ENCODE measurements at regions not wholly inside any gene's neighbourhood (a gene's known extent, or its start where the extent isn't known, plus 50 kb on each side); places are given as distances from the start of the nearest gene placed in this dataset.

DNA sequence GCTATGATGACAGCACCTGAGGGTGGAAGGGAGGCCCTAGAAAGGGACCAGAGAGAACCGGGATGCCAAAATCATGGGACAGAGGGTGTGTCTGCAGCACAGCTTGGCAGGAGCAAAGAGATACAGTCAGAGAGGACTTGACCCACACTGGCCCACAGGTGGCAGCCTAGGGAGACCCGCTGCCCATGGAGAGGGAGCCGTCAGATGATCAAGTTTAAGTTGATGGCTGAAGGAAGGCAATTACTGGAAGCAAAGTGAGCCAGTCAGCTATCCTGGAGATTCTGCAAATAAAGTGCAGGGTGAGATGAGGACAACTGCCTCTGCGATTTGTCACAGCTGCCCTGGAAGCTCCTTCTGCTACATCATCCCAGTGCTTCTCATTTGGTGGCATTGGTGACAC, 74.0 kb downstream of the CMPK2 start:
- H2AFZ ChIP-seq (ENCODE audit: low read depth): no peak overlapping the region
- no peaks in the 10 kb centered on the region for H3K36me3 ChIP-seq (replicated peaks in 1 of 2; ENCODE audit: control insufficient read depth in 1 of 2, insufficient read depth in 2 of 2, low read length in 1 of 2)
- peaks cover 0 to 7% of the 10 kb centered on the region in 2 experiments; a peak in 1 of 4 replicates for H3K4me1 ChIP-seq (ENCODE audit: control insufficient read depth in 1 of 2, insufficient read depth in 2 of 2, low read depth in 1 of 2, low read length in 1 of 2)
- H3F3A ChIP-seq (replicated peaks; ENCODE audit: insufficient read depth): no peaks in the 10 kb centered on the region
- ChIA-PET POLR2A (no interaction called here), CTCF (interaction anchor here (1.1 to 2.5 kb wide), 4 partner anchors 9 to 36 kb away, joined by 3 to 10 read pairs (median 4); no protein-coding TSS in a partner anchor)
- no peak overlapping the region for H3K27ac ChIP-seq (ENCODE audit: low read depth in 2 of 2, low read length in 1 of 2)
- H3K27me3 ChIP-seq (ENCODE audit: insufficient read depth): no peaks in the 10 kb centered on the region
- H3K79me2 ChIP-seq (ENCODE audit: insufficient read depth): no peaks in the 10 kb centered on the region
- no peaks in the 10 kb centered on the region for H3K9me2 ChIP-seq
- TF ChIP-seq, protein P1, sequence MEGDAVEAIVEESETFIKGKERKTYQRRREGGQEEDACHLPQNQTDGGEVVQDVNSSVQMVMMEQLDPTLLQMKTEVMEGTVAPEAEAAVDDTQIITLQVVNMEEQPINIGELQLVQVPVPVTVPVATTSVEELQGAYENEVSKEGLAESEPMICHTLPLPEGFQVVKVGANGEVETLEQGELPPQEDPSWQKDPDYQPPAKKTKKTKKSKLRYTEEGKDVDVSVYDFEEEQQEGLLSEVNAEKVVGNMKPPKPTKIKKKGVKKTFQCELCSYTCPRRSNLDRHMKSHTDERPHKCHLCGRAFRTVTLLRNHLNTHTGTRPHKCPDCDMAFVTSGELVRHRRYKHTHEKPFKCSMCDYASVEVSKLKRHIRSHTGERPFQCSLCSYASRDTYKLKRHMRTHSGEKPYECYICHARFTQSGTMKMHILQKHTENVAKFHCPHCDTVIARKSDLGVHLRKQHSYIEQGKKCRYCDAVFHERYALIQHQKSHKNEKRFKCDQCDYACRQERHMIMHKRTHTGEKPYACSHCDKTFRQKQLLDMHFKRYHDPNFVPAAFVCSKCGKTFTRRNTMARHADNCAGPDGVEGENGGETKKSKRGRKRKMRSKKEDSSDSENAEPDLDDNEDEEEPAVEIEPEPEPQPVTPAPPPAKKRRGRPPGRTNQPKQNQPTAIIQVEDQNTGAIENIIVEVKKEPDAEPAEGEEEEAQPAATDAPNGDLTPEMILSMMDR (IDR thresholded peaks at IDR 0.05): peak; percentile 21; the same call in 1 of the 2 replicates
- TF ChIP-seq TCF12 (IDR thresholded peaks at IDR 0.05): no peak
- H3K9me3 ChIP-seq: no peaks in the 10 kb centered on the region
- 59% methylated on average over 4 of the region's 4 CpGs for WGBS (ENCODE audit: low lambda C conversion rate)
- no peaks in the 10 kb centered on the region for H4K20me1 ChIP-seq (ENCODE audit: insufficient read depth)
- DNase-seq: no peak
- H3K4me3 ChIP-seq (ENCODE audit: low read depth in 2 of 2, low read length in 1 of 2): no peak overlapping the region
- no peak overlapping the region for H3K9ac ChIP-seq
- no peak overlapping the region; the same call in 1 of the 2 replicates for H3K4me2 ChIP-seq

DNA sequence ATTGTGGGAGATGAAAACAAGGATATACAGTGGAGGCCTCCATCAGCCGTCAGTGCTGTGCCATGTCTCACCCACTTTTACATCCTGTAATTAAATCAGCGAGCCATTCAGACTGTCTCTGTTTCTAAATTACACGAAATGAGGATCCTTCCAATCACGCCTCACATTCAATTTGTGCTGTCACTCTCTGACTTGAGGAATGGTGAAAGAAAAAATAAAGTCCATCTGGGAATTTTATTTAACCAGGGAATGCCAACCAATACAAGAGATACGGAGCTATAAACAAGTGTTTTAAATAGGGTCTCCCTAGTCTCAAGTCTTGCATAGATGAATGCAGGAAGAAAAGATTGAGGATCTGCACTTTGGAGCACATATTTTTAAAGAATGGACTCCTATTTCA, 72.8 kb downstream of the CMPK2 start:
- no peaks in the 10 kb centered on the region for H3K36me3 ChIP-seq (replicated peaks in 1 of 2; ENCODE audit: control insufficient read depth in 1 of 2, insufficient read depth in 2 of 2, low read length in 1 of 2)
- H3K27me3 ChIP-seq (ENCODE audit: insufficient read depth): no peaks in the 10 kb centered on the region
- H4K20me1 ChIP-seq (ENCODE audit: insufficient read depth): no peaks in the 10 kb centered on the region
- H3K4me1 ChIP-seq (ENCODE audit: control insufficient read depth in 1 of 2, insufficient read depth in 2 of 2, low read depth in 1 of 2, low read length in 1 of 2): peaks cover 0 to 7% of the 10 kb centered on the region in 2 experiments; a peak in 1 of 4 replicates
- no peak for DNase-seq
- no peaks in the 10 kb centered on the region for H3K79me2 ChIP-seq (ENCODE audit: insufficient read depth)
- no peaks in the 10 kb centered on the region for H3F3A ChIP-seq (replicated peaks; ENCODE audit: insufficient read depth)
- ChIA-PET POLR2A (no interaction called here), CTCF (interaction anchor here (0.7 to 2.5 kb wide), 3 partner anchors 9 to 21 kb away, joined by 3 to 10 read pairs (median 3); no protein-coding TSS in a partner anchor)
- TF ChIP-seq NFIC (IDR thresholded peaks at IDR 0.05; ENCODE audit: borderline replicate concordance) (no peak), RFX5 (IDR thresholded peaks at IDR 0.05; ENCODE audit: low read length) (no peak), NRF1 (IDR thresholded peaks at IDR 0.05; ENCODE audit: low read depth, low read length) (no peak), RAD21 (IDR thresholded peaks at IDR 0.05; ENCODE audit: low read length) (no peak)
- WGBS (ENCODE audit: low lambda C conversion rate): 58% methylated on average over 5 of the region's 5 CpGs
- no peak overlapping the region for H3K4me3 ChIP-seq (ENCODE audit: low read depth in 2 of 2, low read length in 1 of 2)
- no peak overlapping the region for H2AFZ ChIP-seq (ENCODE audit: low read depth)
- H3K4me2 ChIP-seq: no peak overlapping the region
- H3K9ac ChIP-seq: no peak overlapping the region
- no peaks in the 10 kb centered on the region for H3K9me2 ChIP-seq
- H3K9me3 ChIP-seq: no peaks in the 10 kb centered on the region
- no peak overlapping the region for H3K27ac ChIP-seq (ENCODE audit: low read depth in 2 of 2, low read length in 1 of 2)

DNA sequence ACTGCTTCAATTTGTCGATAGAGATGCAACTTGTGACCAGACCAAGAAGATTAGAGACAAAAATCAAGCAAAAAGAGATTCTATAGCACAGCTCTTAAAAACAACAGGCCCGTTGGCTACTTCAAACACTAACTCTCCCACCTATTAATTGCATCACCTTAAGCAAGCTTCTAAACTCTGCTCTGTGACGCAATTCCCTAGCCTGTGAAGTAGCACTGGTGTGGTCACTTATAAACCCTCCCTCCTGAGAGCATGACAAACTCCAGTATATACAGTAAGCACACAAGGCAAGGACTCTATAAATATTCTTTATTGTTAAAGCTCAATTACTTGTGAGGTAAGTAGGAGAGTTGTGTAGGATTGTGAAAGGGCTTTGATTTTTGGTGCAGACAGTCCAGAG, 72.3 kb downstream of the CMPK2 start:
- no peak for TF ChIP-seq MEF2A (IDR thresholded peaks at IDR 0.05; ENCODE audit: borderline replicate concordance, low read depth)
- TF ChIP-seq FOXM1 (IDR thresholded peaks at IDR 0.05; ENCODE audit: low read depth): no peak
- TF ChIP-seq CHD2 (IDR thresholded peaks at IDR 0.05; ENCODE audit: low read length, partially characterized antibody): no peak
- TF ChIP-seq FOSL2 (IDR thresholded peaks at IDR 0.05; ENCODE audit: borderline replicate concordance, low read depth): no peak
- no peak overlapping the region for H2AFZ ChIP-seq (ENCODE audit: low read depth)
- CTCF ChIA-PET: interaction anchor here (1.0 to 2.5 kb wide), 3 partner anchors 10 to 21 kb away, joined by 3 to 10 read pairs (median 4); no protein-coding TSS in a partner anchor
- H3K4me3 ChIP-seq (ENCODE audit: low read depth in 2 of 2, low read length in 1 of 2): no peak overlapping the region
- H3K27ac ChIP-seq (ENCODE audit: low read depth in 2 of 2, low read length in 1 of 2): no peak overlapping the region
- no peaks in the 10 kb centered on the region for H3F3A ChIP-seq (replicated peaks; ENCODE audit: insufficient read depth)
- H3K9me2 ChIP-seq: no peaks in the 10 kb centered on the region
- DNase-seq: no peak
- POLR2A ChIA-PET: no interaction called here
- H3K36me3 ChIP-seq (replicated peaks in 1 of 2; ENCODE audit: control insufficient read depth in 1 of 2, insufficient read depth in 2 of 2, low read length in 1 of 2): no peaks in the 10 kb centered on the region
- H3K27me3 ChIP-seq (ENCODE audit: insufficient read depth): no peaks in the 10 kb centered on the region
- no peaks in the 10 kb centered on the region for H3K79me2 ChIP-seq (ENCODE audit: insufficient read depth)
- WGBS (ENCODE audit: low lambda C conversion rate): 48% methylated on average over 3 of the region's 3 CpGs
- H4K20me1 ChIP-seq (ENCODE audit: insufficient read depth): no peaks in the 10 kb centered on the region
- H3K4me1 ChIP-seq (ENCODE audit: control insufficient read depth in 1 of 2, insufficient read depth in 2 of 2, low read depth in 1 of 2, low read length in 1 of 2): peaks cover 0 to 7% of the 10 kb centered on the region in 2 experiments; a peak in 1 of 4 replicates
- H3K4me2 ChIP-seq: no peak overlapping the region
- H3K9ac ChIP-seq: no peak overlapping the region
- H3K9me3 ChIP-seq: no peaks in the 10 kb centered on the region

All from SK-N-SH (cell line).